H1 (cell line): ENCODE measurements at regions not wholly inside any gene's neighbourhood (a gene's known extent, or its start where the extent isn't known, plus 50 kb on each side); places are given as distances from the start of the nearest gene placed in this dataset.
A peak's percentile ranks its signal among the peaks of the same experiment; 100 is the strongest.

Experiments
- CTCF ChIA-PET: fragments of 300-600 bp; sonication (Branson Sonifier 250); formaldehyde crosslinking; loops from one replicate; lab custom pipeline; 2021; ENCODE audit not compliant: partially characterized antibody; lab: Charles Lee
- POLR2A ChIA-PET: fragments of 300-600 bp; sonication (Branson Sonifier 250); formaldehyde crosslinking; loops from one replicate; lab custom pipeline; 2021; ENCODE audit warnings: inconsistent platforms; ENCODE audit not compliant: partially characterized antibody; lab: Charles Lee
- DNase-seq, 2 experiments: peaks; one replicate each; pipeline versions ENCODE4 v3.0.0 to v3.0.0-alpha.2; 2010 to 2022; ENCODE audit warnings: low spot score in 2 of 2, low read depth in 1 of 2, mixed read lengths in 1 of 2
- FAIRE-seq: peaks from 2 replicates; lab custom pipeline; 2011; peaks lifted over from hg19 to GRCh38; lab: Jason Lieb, UNC
- H2AFZ ChIP-seq: 2 replicates; pipeline ENCODE4 v1.8.1; 2012; ENCODE audit warnings: low read length, inconsistent platforms
- H2AK5ac ChIP-seq: 2 replicates; pipeline ENCODE4 v1.6.1; 2013; ENCODE audit warnings: low read depth, low read length
- H2BK120ac ChIP-seq: replicated peaks from 2 replicates; pipeline ENCODE3; 2013; ENCODE audit warnings: low read depth, low read length, inconsistent platforms
- H2BK12ac ChIP-seq: 2 replicates; pipeline ENCODE4 v1.6.1; 2013; ENCODE audit warnings: low read depth, low read length
- H2BK15ac ChIP-seq: 2 replicates; pipeline ENCODE4 v1.6.1; 2013; ENCODE audit warnings: low read length
- H2BK20ac ChIP-seq: 2 replicates; pipeline ENCODE4 v1.6.1; 2013; ENCODE audit warnings: low read length
- H2BK5ac ChIP-seq: 2 replicates; pipeline ENCODE4 v1.6.1; 2013; ENCODE audit warnings: low read depth, low read length
- H3K14ac ChIP-seq: 2 replicates; pipeline ENCODE4 v1.6.1; 2013; ENCODE audit warnings: inconsistent platforms; ENCODE audit not compliant: insufficient read length
- H3K18ac ChIP-seq: 2 replicates; pipeline ENCODE4 v1.6.1; 2013; ENCODE audit warnings: low read length; ENCODE audit errors: extremely low read depth
- H3K23ac ChIP-seq: 2 replicates; pipeline ENCODE4 v1.6.1; 2013; ENCODE audit warnings: inconsistent platforms; ENCODE audit not compliant: insufficient read length
- H3K23me2 ChIP-seq: 2 replicates; pipeline ENCODE4 v1.6.1; 2013; ENCODE audit warnings: low read depth, low read length
- H3K27ac ChIP-seq: 2 replicates; pipeline ENCODE4 v1.6.1; 2011; ENCODE audit warnings: low read depth, low read length, inconsistent platforms
- H3K27me3 ChIP-seq, 4 experiments: replicated peaks in 1 of 4; 1 replicate in 1 of 4; 2 replicates in 3 of 4; pipeline versions ENCODE4 v1.6.1 to v1.8.1; 2011 to 2013; ENCODE audit warnings: low read length in 3 of 4, mild to moderate bottlenecking in 3 of 4, inconsistent platforms in 2 of 4, mixed read lengths in 2 of 4, moderate library complexity in 1 of 4; ENCODE audit not compliant: control insufficient read depth in 3 of 4, insufficient read depth in 3 of 4; ENCODE audit errors: extremely low read depth in 1 of 4
- H3K36me3 ChIP-seq, 4 experiments: 2 replicates each; pipeline versions ENCODE4 v1.6.1 to v1.8.1; 2011 to 2013; ENCODE audit warnings: mild to moderate bottlenecking in 4 of 4, low read length in 3 of 4, moderate library complexity in 2 of 4, control low read depth in 1 of 4, inconsistent platforms in 1 of 4; ENCODE audit not compliant: insufficient read depth in 4 of 4, control insufficient read depth in 2 of 4
- H3K4ac ChIP-seq: replicated peaks from 2 replicates; pipeline ENCODE3; 2013; ENCODE audit warnings: low read length, low read depth, mixed read lengths, inconsistent platforms; ENCODE audit not compliant: insufficient read length
- H3K4me1 ChIP-seq, 4 experiments: replicated peaks in 1 of 4; 1 replicate in 1 of 4; 2 replicates in 3 of 4; pipeline versions ENCODE4 v1.6.1 to v1.8.1; 2011 to 2013; ENCODE audit warnings: low read length in 3 of 4, inconsistent platforms in 2 of 4, mixed read lengths in 1 of 4; ENCODE audit not compliant: insufficient read depth in 4 of 4, control insufficient read depth in 3 of 4
- H3K4me2 ChIP-seq, 2 experiments: 2 replicates each; pipeline versions ENCODE4 v1.6.1 to v1.8.1; 2011 to 2013; ENCODE audit warnings: low read depth in 2 of 2, low read length in 2 of 2, control low read depth in 1 of 2, inconsistent platforms in 1 of 2, mild to moderate bottlenecking in 1 of 2; ENCODE audit not compliant: insufficient read depth in 1 of 2
- H3K4me3 ChIP-seq, 4 experiments: fragments of 200-600, 300-600 bp in 1 of 4; sonication (generic), shearing (Covaris generic), sonication (Bioruptor Twin) in 1 of 4; 2 replicates each; pipeline versions ENCODE4 v1.5.1 to v1.8.1; 2011 to 2016; ENCODE audit warnings: low read length in 4 of 4, low read depth in 3 of 4, control low read depth in 2 of 4, inconsistent platforms in 2 of 4, mild to moderate bottlenecking in 2 of 4, mixed read lengths in 1 of 4, moderate library complexity in 1 of 4; ENCODE audit not compliant: insufficient read depth in 2 of 4; ENCODE audit errors: extremely low read depth in 1 of 4
- H3K56ac ChIP-seq: replicated peaks from 2 replicates; pipeline ENCODE3; 2013; ENCODE audit warnings: low read depth, mild to moderate bottlenecking, mixed read lengths, low read length, inconsistent platforms; ENCODE audit not compliant: insufficient read length
- H3K79me1 ChIP-seq: 2 replicates; pipeline ENCODE4 v1.6.1; 2013; ENCODE audit warnings: low read depth, low read length, control low read depth
- H3K79me2 ChIP-seq, 2 experiments: 2 replicates each; pipeline versions ENCODE4 v1.6.1 to v1.8.1; 2012 to 2013; ENCODE audit warnings: low read length in 2 of 2, mild to moderate bottlenecking in 2 of 2, inconsistent platforms in 1 of 2; ENCODE audit not compliant: insufficient read depth in 2 of 2, control insufficient read depth in 1 of 2
- H3K9ac ChIP-seq, 4 experiments: replicated peaks in 1 of 4; 1 replicate in 1 of 4; 2 replicates in 3 of 4; pipeline versions ENCODE4 v1.6.1 to v1.8.1; 2011 to 2013; ENCODE audit warnings: low read depth in 3 of 4, low read length in 3 of 4, control low read depth in 2 of 4, mild to moderate bottlenecking in 2 of 4, moderate library complexity in 2 of 4, inconsistent platforms in 1 of 4; ENCODE audit errors: extremely low read depth in 1 of 4
- H3K9me3 ChIP-seq, 2 experiments: 2 replicates each; pipeline versions ENCODE4 v1.6.1 to v1.8.1; 2012 to 2013; ENCODE audit warnings: mild to moderate bottlenecking in 2 of 2, moderate library complexity in 2 of 2, control low read depth in 1 of 2, inconsistent platforms in 1 of 2, low read depth in 1 of 2, low read length in 1 of 2, mixed read lengths in 1 of 2; ENCODE audit not compliant: insufficient read depth in 2 of 2
- H4K20me1 ChIP-seq, 2 experiments: replicated peaks in 1 of 2; 2 replicates each; pipeline versions ENCODE3 to v1.8.1; 2011 to 2013; ENCODE audit warnings: inconsistent platforms in 2 of 2, low read length in 2 of 2, mild to moderate bottlenecking in 1 of 2; ENCODE audit not compliant: insufficient read depth in 2 of 2, control insufficient read depth in 1 of 2
- H4K5ac ChIP-seq: 2 replicates; pipeline ENCODE4 v1.6.1; 2013; ENCODE audit warnings: low read length, low read depth, mixed read lengths, inconsistent platforms; ENCODE audit not compliant: insufficient read length
- H4K8ac ChIP-seq: 2 replicates; pipeline ENCODE4 v1.8.0; 2013; ENCODE audit warnings: mild to moderate bottlenecking, moderate library complexity, low read length, inconsistent platforms; ENCODE audit not compliant: insufficient read depth; ENCODE audit errors: extremely low read depth
- H4K91ac ChIP-seq: replicated peaks from 2 replicates; pipeline ENCODE3; 2013; ENCODE audit warnings: low read length, mixed read lengths, inconsistent platforms; ENCODE audit not compliant: insufficient read length
- CBX5 ChIP-seq: fragments of 300-800, 300-1000 bp; sonication (generic); IDR thresholded peaks from 2 replicates; pipeline ENCODE4 v1.7.1; 2016; ENCODE audit warnings: antibody characterized with exemption, low read length, low read depth
- CTCF ChIP-seq, 3 experiments: IDR thresholded peaks; 1 replicate in 2 of 3; 2 replicates in 1 of 3; pipeline versions ENCODE4 v1.5.1 to v1.6.1; 2011; ENCODE audit warnings: low read length in 3 of 3, mild to moderate bottlenecking in 3 of 3, inconsistent platforms in 2 of 3, low read depth in 1 of 3, moderate library complexity in 1 of 3; ENCODE audit not compliant: insufficient read depth in 1 of 3; ENCODE audit errors: control extremely low read depth in 1 of 3
- KDM5A ChIP-seq: fragments of 200-600 bp; IDR thresholded peaks from 2 replicates; pipeline ENCODE4 v1.7.1; 2012; ENCODE audit warnings: mild to moderate bottlenecking, low read length, inconsistent platforms, mixed read lengths
- MAX ChIP-seq: IDR thresholded peaks from 2 replicates; pipeline ENCODE4 v1.6.1; 2012; ENCODE audit warnings: inconsistent platforms
- RAD21 ChIP-seq, 2 experiments: IDR thresholded peaks in 1 of 2; conservative IDR thresholded peaks in 1 of 2; 2 replicates each; pipeline ENCODE4 v1.6.1; 2011; ENCODE audit warnings: low read depth in 2 of 2, low read length in 2 of 2, improper control_type of control experiment in 1 of 2, inconsistent platforms in 1 of 2, mild to moderate bottlenecking in 1 of 2, moderate library complexity in 1 of 2
- SAP30 ChIP-seq: fragments of 300-600 bp; sonication (generic); IDR thresholded peaks from 2 replicates; pipeline ENCODE4 v1.7.1; 2012; ENCODE audit warnings: low read length, moderate library complexity, mild to moderate bottlenecking, inconsistent platforms; ENCODE audit not compliant: insufficient read depth, insufficient replicate concordance
- WGBS, 2 experiments: shearing (Covaris generic) in 1 of 2; methylation state at CpG; one replicate each; pipeline versions ENCODE4 v1.1.6 to v1.1.7; 2013 to 2015; ENCODE audit warnings: low lambda C conversion rate in 2 of 2, mixed read lengths in 2 of 2, inconsistent platforms in 1 of 2, low coverage in 1 of 2, missing lambda C conversion rate in 1 of 2; ENCODE audit not compliant: insufficient replicate concordance in 2 of 2, insufficient coverage in 1 of 2, insufficient read length in 1 of 2; ENCODE audit errors: extremely low coverage in 1 of 2, missing lambda C conversion rate in 1 of 2; 5-methylcytosine and 5-hydroxymethylcytosine counted together

- Histone ChIP-seq H3K79me1 (no peaks in the 10 kb centered on the region), H3K23me2 (no peaks in the 10 kb centered on the region), H2BK12ac (no peak overlapping the region), H3K9ac (no peak overlapping the region), H3K23ac (no peak overlapping the region), H2BK20ac (no peak overlapping the region), H3K4me3 (no peak overlapping the region), H3K79me2 (no peaks in the 10 kb centered on the region), H4K20me1 (no peaks in the 10 kb centered on the region), H3K36me3 (no peaks in the 10 kb centered on the region), H3K4me1 (no peaks in the 10 kb centered on the region), H3K14ac (no peak overlapping the region), H3K56ac (no peak overlapping the region), H3K27ac (no peak overlapping the region), H2BK120ac (no peak overlapping the region), H3K4ac (no peak overlapping the region), H3K9me3 (no peaks in the 10 kb centered on the region), H2AFZ (peak overlapping the region; percentile 8; the same call in 1 of the 2 replicates), H3K18ac (no peak overlapping the region), H4K5ac (no peak overlapping the region), H4K8ac (no peak overlapping the region), H2BK5ac (no peak overlapping the region), H2AK5ac (no peak overlapping the region), H3K27me3 (no peaks in the 10 kb centered on the region), H3K4me2 (no peak overlapping the region), H4K91ac (no peak overlapping the region), H2BK15ac (no peak overlapping the region)
- CTCF ChIA-PET: interaction anchor here (0.9 to 2.1 kb wide), 8 partner anchors 10 to 220 kb away, joined by 3 to 7 read pairs (median 3); no protein-coding TSS in a partner anchor
- 88% methylated on average over 8 of the region's 8 CpGs; no CpG with 5 or more reads in 1 of the 2 experiments for WGBS, 2 experiments
- POLR2A ChIA-PET: no interaction called here
- DNase-seq (peak in 1 of 2 experiments; percentile 1), FAIRE-seq (no peak)
- TF ChIP-seq MAX (no peak), CBX5 (no peak), CTCF (IDR thresholded peaks at IDR 0.05; ENCODE audit: control extremely low read depth in 1 of 3, insufficient read depth in 1 of 3, low read depth in 1 of 3, low read length in 3 of 3) (peak in 2 of 3 experiments; percentile 2 to 21; a peak in 2 of 4 replicates), KDM5A (no peak), RAD21 (IDR thresholded peaks at IDR 0.05 in 1 of 2, conservative IDR thresholded peaks at IDR 0.05 in 1 of 2; ENCODE audit: low read depth in 2 of 2, low read length in 2 of 2) (peak in 1 of 2 experiments; percentile 17; a peak in 1 of 4 replicates), SAP30 (no peak)
Measured at GRCh38 chr4:156197216-156197615, 243.6 kb upstream of the CTSO start.
